ENCODE measurements at regions not wholly inside any gene's neighbourhood (a gene's known extent, or its start where the extent isn't known, plus 50 kb on each side); places are given as distances from the start of the nearest gene placed in this dataset.

GRCh38 chr20:56860413-56860812 is 231.3 kb downstream of the TFAP2C start:
- TF ChIP-seq CTCF (IDR thresholded peaks at IDR 0.05; ENCODE audit: low read length) (no peak), EZH2 (IDR thresholded peaks at IDR 0.05; ENCODE audit: borderline replicate concordance, low read length) (no peak)
